GM23338 (cell line): ENCODE measurements at regions not wholly inside any gene's neighbourhood (a gene's known extent, or its start where the extent isn't known, plus 50 kb on each side); places are given as distances from the start of the nearest gene placed in this dataset.

Experiments
- ATAC-seq: fragments of 200-7000 bp; cut with Tn5 transposase; 3 replicates; pipeline ENCODE4 v1.9.1; 2020
- DNase-seq: peaks from one replicate; pipeline ENCODE4 v3.0.0-alpha.2; 2015; ENCODE audit warnings: low spot score
- H2AFZ ChIP-seq: fragments of 200-600 bp; sonication (generic); 2 replicates; pipeline ENCODE4 v1.8.0; 2016; ENCODE audit warnings: antibody characterized with exemption, mild to moderate bottlenecking, moderate library complexity
- H3F3A ChIP-seq: fragments of 200-600 bp; sonication (generic); replicated peaks from 2 replicates; pipeline ENCODE4 v1.8.0; 2017; ENCODE audit warnings: antibody characterized with exemption, mixed run types, low read depth
- H3K27ac ChIP-seq: fragments of 200-600 bp; sonication (generic); 2 replicates; pipeline ENCODE4 v1.6.1; 2016; ENCODE audit warnings: low read depth
- H3K27me3 ChIP-seq: fragments of 200-600 bp; sonication (generic); 2 replicates; pipeline ENCODE4 v1.8.0; 2016; ENCODE audit warnings: mild to moderate bottlenecking, mixed run types, moderate library complexity; ENCODE audit not compliant: insufficient read depth
- H3K36me3 ChIP-seq: fragments of 200-600 bp; sonication (generic); 2 replicates; pipeline ENCODE4 v1.8.0; 2016; ENCODE audit warnings: mild to moderate bottlenecking; ENCODE audit not compliant: insufficient read depth
- H3K4me1 ChIP-seq: fragments of 200-600 bp; sonication (generic); 2 replicates; pipeline ENCODE4 v1.8.0; 2016; ENCODE audit warnings: mild to moderate bottlenecking, moderate library complexity; ENCODE audit not compliant: insufficient read depth
- H3K4me2 ChIP-seq: fragments of 200-600 bp; sonication (generic); 2 replicates; pipeline ENCODE4 v1.7.1; 2017; ENCODE audit warnings: mixed run types
- H3K4me3 ChIP-seq: fragments of 200-600 bp; sonication (generic); 2 replicates; pipeline ENCODE4 v1.6.1; 2016; ENCODE audit warnings: mixed run types
- H3K79me2 ChIP-seq: fragments of 200-600 bp; sonication (generic); replicated peaks from 2 replicates; pipeline ENCODE4 v1.8.0; 2017; ENCODE audit warnings: mild to moderate bottlenecking; ENCODE audit not compliant: insufficient read depth
- H3K9me2 ChIP-seq: fragments of 200-600 bp; sonication (generic); 2 replicates; pipeline ENCODE4 v1.8.0; 2017; ENCODE audit not compliant: insufficient read depth
- H4K20me1 ChIP-seq: fragments of 200-600 bp; sonication (generic); replicated peaks from 2 replicates; pipeline ENCODE4 v1.8.0; 2017; ENCODE audit warnings: mild to moderate bottlenecking; ENCODE audit not compliant: insufficient read depth
- H3K27ac Mint-ChIP-seq: 2 replicates; pipeline ENCODE4 v1.8.0; 2020; ENCODE audit warnings: inconsistent platforms, mild to moderate bottlenecking, moderate library complexity, mixed read lengths
- H3K27me3 Mint-ChIP-seq: 3 replicates; pipeline ENCODE4 v1.8.0; 2022; ENCODE audit warnings: low read depth, mild to moderate bottlenecking, moderate library complexity, mixed read lengths, inconsistent platforms; ENCODE audit not compliant: insufficient read depth, poor library complexity
- H3K36me3 Mint-ChIP-seq: 3 replicates; pipeline ENCODE4 v1.8.0; 2021; ENCODE audit warnings: low read depth, mild to moderate bottlenecking, inconsistent platforms, moderate library complexity, mixed read lengths
- H3K4me1 Mint-ChIP-seq: 3 replicates; pipeline ENCODE4 v1.8.0; 2020; ENCODE audit warnings: mild to moderate bottlenecking, inconsistent platforms, mixed read lengths
- H3K4me3 Mint-ChIP-seq: 3 replicates; pipeline ENCODE4 v1.8.0; 2021; ENCODE audit warnings: moderate library complexity, mild to moderate bottlenecking, inconsistent platforms, mixed read lengths
- H3K9me3 Mint-ChIP-seq: 3 replicates; pipeline ENCODE4 v1.8.0; 2020; ENCODE audit warnings: moderate library complexity, mild to moderate bottlenecking, inconsistent platforms, mixed read lengths
- CREB1 ChIP-seq: fragments of 250-450 bp; sonication (Bioruptor Pico); IDR thresholded peaks from 2 replicates; pipeline ENCODE4 v1.5.0; 2020; ENCODE audit warnings: low read depth, mild to moderate bottlenecking, moderate library complexity
- EZH2 ChIP-seq: fragments of 200-600 bp; sonication (generic); IDR thresholded peaks from one replicate; pipeline ENCODE4 v1.8.0; 2017; ENCODE audit warnings: antibody characterized with exemption, mild to moderate bottlenecking, low read depth; ENCODE audit not compliant: unreplicated experiment
- EZH2phosphoT487 ChIP-seq: fragments of 200-600 bp; sonication (generic); IDR thresholded peaks from one replicate; pipeline ENCODE4 v1.8.1; 2018; ENCODE audit warnings: antibody characterized with exemption; ENCODE audit not compliant: unreplicated experiment
- JUNB ChIP-seq: IDR thresholded peaks from one replicate; pipeline ENCODE4 v1.6.1; 2016; ENCODE audit warnings: antibody characterized with exemption; ENCODE audit not compliant: unreplicated experiment
- NANOG ChIP-seq: IDR thresholded peaks from 2 replicates; pipeline ENCODE4 v1.6.1; 2016; ENCODE audit warnings: antibody characterized with exemption, borderline replicate concordance
- POLR2AphosphoS5 ChIP-seq: IDR thresholded peaks from 2 replicates; pipeline ENCODE4 v1.6.1; 2016; ENCODE audit warnings: antibody characterized with exemption, low read depth
- REST ChIP-seq: IDR thresholded peaks from one replicate; pipeline ENCODE4 v1.6.1; 2018; ENCODE audit warnings: antibody characterized with exemption; ENCODE audit not compliant: unreplicated experiment
- STAT1 ChIP-seq: IDR thresholded peaks from one replicate; pipeline ENCODE4 v1.6.1; 2016; ENCODE audit warnings: antibody characterized with exemption; ENCODE audit not compliant: unreplicated experiment
- ZNF114 ChIP-seq: fragments of 250-450 bp; sonication (Bioruptor Pico); IDR thresholded peaks from 2 replicates; pipeline ENCODE4 v1.5.0; 2020; ENCODE audit warnings: mild to moderate bottlenecking, moderate library complexity
- ZNF331 ChIP-seq: fragments of 250-450 bp; sonication (Bioruptor Pico); IDR thresholded peaks from 2 replicates; pipeline ENCODE4 v1.5.0; 2020; ENCODE audit warnings: low read depth, mild to moderate bottlenecking, moderate library complexity
- TF ChIP-seq, protein P1 (sequence below), 2 experiments: fragments of 200-600 bp in 1 of 2; sonication (generic) in 1 of 2; conservative IDR thresholded peaks; 2 replicates each; pipeline versions ENCODE4 v1.5.1 to v1.6.1; 2016 to 2017; ENCODE audit warnings: antibody characterized with exemption in 2 of 2, low read depth in 2 of 2, mild to moderate bottlenecking in 2 of 2, moderate library complexity in 1 of 2
- TF ChIP-seq, protein P2 (sequence below): IDR thresholded peaks from 2 replicates; pipeline ENCODE4 v1.6.1; 2016; ENCODE audit warnings: antibody characterized with exemption

DNA sequence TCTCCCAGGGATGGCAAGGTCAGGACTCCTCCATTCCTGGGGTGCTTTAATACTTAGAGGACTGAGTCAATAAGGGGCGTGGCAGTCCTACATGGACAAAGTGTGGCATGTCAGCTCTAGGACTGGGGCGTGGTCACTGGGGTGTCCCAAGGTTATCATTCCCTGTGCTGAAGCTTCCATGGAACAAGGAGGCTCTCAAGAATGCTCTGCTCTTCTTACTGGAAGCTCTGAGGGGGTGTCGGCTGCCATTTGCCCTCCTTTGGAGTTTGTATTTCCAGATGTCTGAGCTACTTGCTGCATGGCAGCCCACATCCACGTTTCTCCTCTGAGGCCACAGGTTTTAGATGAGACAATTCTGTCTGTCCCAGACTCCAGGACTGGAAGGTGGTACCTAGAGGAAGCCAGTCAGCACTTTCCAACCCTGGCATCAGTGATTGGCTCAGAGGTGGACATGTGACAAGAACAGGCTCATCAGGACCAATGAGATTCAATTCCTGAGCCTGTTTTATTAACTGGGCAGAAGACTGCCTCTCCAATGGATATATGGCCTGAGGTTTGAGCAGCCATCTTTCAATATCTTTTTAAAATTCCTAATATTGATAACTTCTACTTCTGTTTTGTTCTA, 128.9 kb upstream of the ARL4C start (continued):
- TF ChIP-seq REST, result no peak

- ATAC-seq, result no peak
- Histone ChIP-seq H3K9me2 (peaks cover 25% of the 10 kb centered on the region; the same call in 1 of the 2 replicates), H2AFZ (no peak overlapping the region), H3F3A (no peaks in the 10 kb centered on the region), H3K4me2 (no peak overlapping the region), H3K36me3 (no peaks in the 10 kb centered on the region), H3K27ac (no peak overlapping the region), H3K4me1 (peaks cover 11% of the 10 kb centered on the region), H3K79me2 (no peaks in the 10 kb centered on the region), H3K27me3 (no peaks in the 10 kb centered on the region), H4K20me1 (no peaks in the 10 kb centered on the region), H3K4me3 (no peak overlapping the region)
- H3K36me3 Mint-ChIP-seq, result 0 out of 3 replicates have a peak, but pooled peaks cover under 1% of the 10 kb centered on the region
- peaks cover 1% of the 10 kb centered on the region for H3K27me3 Mint-ChIP-seq
- no peak for DNase-seq
- no peak overlapping the region for H3K4me3 Mint-ChIP-seq
- no peak overlapping the region for H3K27ac Mint-ChIP-seq
- H3K9me3 Mint-ChIP-seq, result no peaks in the 10 kb centered on the region
- peaks cover 14% of the 10 kb centered on the region for H3K4me1 Mint-ChIP-seq
- no peak for TF ChIP-seq CREB1
- TF ChIP-seq STAT1, result no peak
- TF ChIP-seq EZH2, result no peak
- no peak for TF ChIP-seq ZNF114 (CRISPR knock-in tag)
- no peak for TF ChIP-seq EZH2phosphoT487
- no peak for TF ChIP-seq JUNB
- no peak for TF ChIP-seq ZNF331
- TF ChIP-seq NANOG, result no peak
- no peak for TF ChIP-seq POLR2AphosphoS5
- TF ChIP-seq, protein P1, sequence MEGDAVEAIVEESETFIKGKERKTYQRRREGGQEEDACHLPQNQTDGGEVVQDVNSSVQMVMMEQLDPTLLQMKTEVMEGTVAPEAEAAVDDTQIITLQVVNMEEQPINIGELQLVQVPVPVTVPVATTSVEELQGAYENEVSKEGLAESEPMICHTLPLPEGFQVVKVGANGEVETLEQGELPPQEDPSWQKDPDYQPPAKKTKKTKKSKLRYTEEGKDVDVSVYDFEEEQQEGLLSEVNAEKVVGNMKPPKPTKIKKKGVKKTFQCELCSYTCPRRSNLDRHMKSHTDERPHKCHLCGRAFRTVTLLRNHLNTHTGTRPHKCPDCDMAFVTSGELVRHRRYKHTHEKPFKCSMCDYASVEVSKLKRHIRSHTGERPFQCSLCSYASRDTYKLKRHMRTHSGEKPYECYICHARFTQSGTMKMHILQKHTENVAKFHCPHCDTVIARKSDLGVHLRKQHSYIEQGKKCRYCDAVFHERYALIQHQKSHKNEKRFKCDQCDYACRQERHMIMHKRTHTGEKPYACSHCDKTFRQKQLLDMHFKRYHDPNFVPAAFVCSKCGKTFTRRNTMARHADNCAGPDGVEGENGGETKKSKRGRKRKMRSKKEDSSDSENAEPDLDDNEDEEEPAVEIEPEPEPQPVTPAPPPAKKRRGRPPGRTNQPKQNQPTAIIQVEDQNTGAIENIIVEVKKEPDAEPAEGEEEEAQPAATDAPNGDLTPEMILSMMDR (conservative IDR thresholded peaks at IDR 0.05; ENCODE audit: low read depth in 2 of 2), result no peak
- TF ChIP-seq, protein P2, sequence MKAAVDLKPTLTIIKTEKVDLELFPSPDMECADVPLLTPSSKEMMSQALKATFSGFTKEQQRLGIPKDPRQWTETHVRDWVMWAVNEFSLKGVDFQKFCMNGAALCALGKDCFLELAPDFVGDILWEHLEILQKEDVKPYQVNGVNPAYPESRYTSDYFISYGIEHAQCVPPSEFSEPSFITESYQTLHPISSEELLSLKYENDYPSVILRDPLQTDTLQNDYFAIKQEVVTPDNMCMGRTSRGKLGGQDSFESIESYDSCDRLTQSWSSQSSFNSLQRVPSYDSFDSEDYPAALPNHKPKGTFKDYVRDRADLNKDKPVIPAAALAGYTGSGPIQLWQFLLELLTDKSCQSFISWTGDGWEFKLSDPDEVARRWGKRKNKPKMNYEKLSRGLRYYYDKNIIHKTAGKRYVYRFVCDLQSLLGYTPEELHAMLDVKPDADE, result no peak
- TF ChIP-seq REST, result no peak
These were observed 126.7 kb upstream of the ARL4C start for GRCh38 chr2:234623521-234623991.
